ENCODE measurements at regions not wholly inside any gene's neighbourhood (a gene's known extent, or its start where the extent isn't known, plus 50 kb on each side); places are given as distances from the start of the nearest gene placed in this dataset.
"Not testable (repeated sequence)": the region's sequence is repeated elsewhere in the genome, so short reads cannot be mapped to it uniquely, and the experiment has no call there.

- H3K4me3 ChIP-seq: no peak overlapping the region
- H3K27ac ChIP-seq: peak overlapping the region in 4 of 21 experiments; percentile 44 to 63 (median 48)
Measured at GRCh38 chr9:79477955-79478771, 93.6 kb upstream of the TLE4 start.

GRCh38 chr9:79480639-79481038 lies 91.1 kb upstream of the TLE4 start:
- Histone ChIP-seq H3K27ac (no peak overlapping the region), H3K4me3 (no peak overlapping the region)

- Histone ChIP-seq H3K27ac (no peak overlapping the region), H3K4me3 (no peak overlapping the region)
Measured at GRCh38 chr9:79481846-79482477, 89.8 kb upstream of the TLE4 start.

GRCh38 chr9:79485258-79485657 lies 86.5 kb upstream of the TLE4 start:
- Histone ChIP-seq H3K4me3 (no peak overlapping the region), H3K27ac (no peak overlapping the region)

DNA sequence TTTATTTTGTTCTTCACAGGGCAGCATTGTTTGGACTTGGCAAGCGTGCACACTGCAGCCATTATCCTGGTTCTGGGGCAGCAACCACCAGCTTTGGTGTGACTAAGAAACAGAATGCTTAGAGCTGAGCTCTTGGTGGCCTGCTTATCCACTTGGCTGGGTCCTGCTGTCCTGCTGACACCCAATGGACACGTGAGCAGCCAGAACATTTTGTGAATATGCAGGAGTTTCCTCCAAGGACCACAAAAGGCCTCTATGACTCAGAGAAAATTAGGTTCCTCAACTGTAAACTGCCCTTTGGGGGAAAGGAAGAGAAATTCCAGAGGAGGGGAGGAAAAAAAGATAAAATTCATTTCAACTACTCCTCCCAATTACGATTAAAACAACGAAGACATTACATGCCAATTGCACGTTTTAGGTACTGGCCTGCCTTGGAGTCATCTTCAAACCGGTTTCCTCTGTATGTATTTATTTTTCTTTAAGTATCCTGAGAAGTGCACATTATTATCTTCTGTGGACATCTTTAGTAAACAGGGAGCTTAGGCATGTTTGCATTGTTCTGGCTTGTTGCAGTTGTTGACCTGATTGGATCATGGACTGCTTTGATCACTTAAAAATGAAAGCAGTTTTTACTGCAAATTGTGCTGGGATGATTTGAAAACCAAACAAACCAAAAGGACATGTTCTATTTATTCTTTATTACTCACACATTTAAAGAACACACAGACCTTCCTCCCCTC lies 82.3 kb upstream of the TLE4 start:
- no peak overlapping the region for H3K4me3 ChIP-seq
- peak overlapping the region in 2 of 21 experiments; percentile 25 to 37 for H3K27ac ChIP-seq

DNA sequence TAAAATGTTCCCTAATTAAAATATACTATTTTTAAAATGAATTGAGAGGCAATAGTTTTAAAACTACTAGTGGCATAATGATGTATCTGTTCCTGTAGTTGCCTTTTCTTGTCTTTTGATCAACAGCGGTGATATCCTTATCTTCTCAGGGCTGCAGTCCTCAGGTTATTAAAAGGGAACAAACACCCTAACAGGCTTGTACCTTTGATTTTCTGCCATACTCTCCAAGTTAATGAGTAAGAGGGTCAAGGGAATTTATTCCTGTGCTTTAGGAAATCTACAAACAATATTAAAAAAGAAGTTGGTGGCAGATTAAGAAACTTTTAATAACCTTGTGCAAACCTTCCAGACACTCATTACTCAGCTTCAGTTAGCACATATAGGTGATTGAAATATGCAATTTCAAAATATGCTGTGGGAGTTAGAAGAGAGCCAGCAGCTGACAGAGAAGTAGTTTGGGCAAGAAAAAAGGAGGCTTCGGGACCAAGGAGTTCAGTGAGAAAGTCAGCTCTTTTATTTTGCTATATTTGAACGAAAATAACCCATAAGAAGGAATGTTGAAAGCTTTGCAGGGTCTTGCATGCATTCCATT lies 81.0 kb upstream of the TLE4 start:
- H3K4me3 ChIP-seq: no peak overlapping the region
- H3K27ac ChIP-seq: peak overlapping the region in 1 of 21 experiments; percentile 29

GRCh38 chr9:79492092-79493009 lies 79.4 kb upstream of the TLE4 start:
- Histone ChIP-seq H3K27ac (no peak overlapping the region), H3K4me3 (no peak overlapping the region)

DNA sequence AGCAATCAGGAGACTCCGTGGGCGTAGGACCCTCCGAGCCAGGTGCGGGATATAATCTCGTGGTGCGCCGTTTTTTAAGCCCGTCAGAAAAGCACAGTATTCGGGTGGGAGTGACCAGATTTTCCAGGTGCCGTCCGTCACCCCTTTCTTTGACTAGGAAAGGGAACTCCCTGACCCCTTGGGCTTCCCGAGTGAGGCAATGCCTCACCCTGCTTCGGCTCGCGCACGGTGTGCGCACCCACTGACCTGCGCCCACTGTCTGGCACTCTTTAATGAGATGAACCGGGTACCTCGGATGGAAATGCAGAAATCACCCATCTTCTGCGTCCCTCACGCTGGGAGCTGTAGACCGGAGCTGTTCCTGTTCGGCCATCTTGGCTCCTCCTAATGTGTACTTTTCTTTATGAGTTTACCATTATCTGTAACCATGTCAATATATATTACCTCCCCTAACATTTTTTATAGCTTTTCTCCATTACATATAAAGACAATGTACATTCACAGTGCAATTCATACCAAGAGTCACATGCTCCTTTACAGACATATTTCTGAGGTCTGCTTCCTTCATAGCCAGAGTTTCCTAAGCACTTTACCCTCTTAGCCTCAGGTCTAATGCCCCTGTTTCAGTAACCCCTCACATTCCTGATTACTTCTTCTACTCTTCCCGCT lies 71.4 kb upstream of the TLE4 start:
- H3K27ac ChIP-seq, H3K4me3 ChIP-seq: not testable (repeated sequence)

DNA sequence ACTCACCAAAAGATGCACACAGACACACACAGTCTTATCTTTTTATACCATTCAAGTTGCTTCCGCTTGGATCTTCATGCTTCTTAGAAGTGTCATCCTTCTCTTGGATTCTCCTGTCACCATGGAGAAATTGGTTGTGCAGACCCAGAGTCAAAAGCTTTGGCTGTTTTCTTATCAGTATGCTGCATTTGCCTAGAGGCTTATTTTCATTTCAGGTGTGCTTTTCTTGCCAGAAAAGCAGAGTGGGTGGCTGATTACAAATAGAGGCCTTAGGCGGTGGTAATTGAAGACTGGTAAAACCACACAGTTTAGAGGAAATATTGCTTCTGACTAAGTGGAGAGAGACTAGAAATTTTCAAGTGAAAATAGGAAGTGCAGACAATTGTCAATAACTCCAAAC lies 70.2 kb upstream of the TLE4 start:
- Histone ChIP-seq H3K4me3 (no peak overlapping the region), H3K27ac (no peak overlapping the region)

DNA sequence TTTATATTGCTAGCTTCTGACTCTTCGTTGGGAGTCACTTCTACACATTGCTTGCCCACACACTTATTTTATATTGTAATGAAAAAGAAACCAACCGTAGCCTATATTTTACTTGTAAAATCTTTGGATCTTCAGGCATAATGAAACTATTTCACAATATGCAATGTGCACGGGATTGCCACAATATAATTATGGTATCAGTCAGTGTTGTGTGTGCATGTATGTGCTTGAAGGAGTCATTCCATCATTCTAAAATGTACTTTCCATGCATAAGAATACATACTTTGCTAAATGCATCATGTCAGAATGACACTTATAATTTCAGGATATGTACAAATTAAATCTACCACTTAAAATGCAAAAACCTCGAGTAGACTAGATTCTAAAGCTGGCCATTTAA lies 64.0 kb upstream of the TLE4 start:
- Histone ChIP-seq H3K27ac (no peak overlapping the region), H3K4me3 (no peak overlapping the region)

GRCh38 chr9:79512251-79512650 lies 59.5 kb upstream of the TLE4 start:
- H3K27ac ChIP-seq: no peak overlapping the region
- H3K4me3 ChIP-seq: no peak overlapping the region

All from skin epidermis (tissue), 12 donors.